IMR-90 (cell line): ENCODE measurements at regions not wholly inside any gene's neighbourhood (a gene's known extent, or its start where the extent isn't known, plus 50 kb on each side); places are given as distances from the start of the nearest gene placed in this dataset.

Experiments
- ATAC-seq: fragments of 200-7000 bp; cut with Tn5 transposase; 2 replicates; pipeline ENCODE4 v1.9.1; 2020; ENCODE audit warnings: low read depth, mild to moderate bottlenecking, moderate library complexity
- BruUV-seq: library from RNA; stranded (reverse); fragments of 400-500 nt; replicated peaks from 2 replicates; lab custom pipeline; 2021; lab: Mats Ljungman, UMichigan
- CTCF ChIA-PET: fragments of 300-600 bp; formaldehyde crosslinking; extraction: SDS; loops from one replicate; lab custom pipeline; 2021; ENCODE audit warnings: antibody characterized with exemption; lab: Yijun Ruan, JAX
- POLR2A ChIA-PET: fragments of 300-600 bp; sonication (Branson Sonifier 250); formaldehyde crosslinking; loops from one replicate; lab custom pipeline; 2022; ENCODE audit warnings: antibody characterized with exemption; ENCODE audit not compliant: unreplicated experiment; lab: Charles Lee
- DNase-seq: peaks from one replicate; pipeline ENCODE4 v3.0.0; 2013
- H2AFZ ChIP-seq: replicated peaks from 2 replicates; pipeline ENCODE3; 2013; ENCODE audit warnings: low read length, mild to moderate bottlenecking; ENCODE audit not compliant: poor library complexity
- H2AK5ac ChIP-seq: 2 replicates; pipeline ENCODE4 v1.6.1; 2013; ENCODE audit warnings: low read depth, low read length, inconsistent platforms
- H2AK9ac ChIP-seq: replicated peaks from 2 replicates; pipeline ENCODE3; 2013; ENCODE audit warnings: mild to moderate bottlenecking, low read depth, low read length, moderate library complexity; ENCODE audit not compliant: poor library complexity
- H2BK120ac ChIP-seq: 2 replicates; pipeline ENCODE4 v1.6.1; 2013; ENCODE audit warnings: low read depth, low read length, inconsistent platforms
- H2BK15ac ChIP-seq: 3 replicates; pipeline ENCODE4 v1.6.1; 2013; ENCODE audit warnings: low read depth, low read length, inconsistent platforms
- H2BK20ac ChIP-seq: 2 replicates; pipeline ENCODE4 v1.6.1; 2013; ENCODE audit warnings: low read depth, mild to moderate bottlenecking, inconsistent platforms, low read length, moderate library complexity
- H2BK5ac ChIP-seq: 2 replicates; pipeline ENCODE4 v1.6.1; 2013; ENCODE audit warnings: mild to moderate bottlenecking, low read depth, low read length, inconsistent platforms; ENCODE audit not compliant: poor library complexity, severe bottlenecking
- H3K14ac ChIP-seq: replicated peaks from 2 replicates; pipeline ENCODE4 v1.6.1; 2013; ENCODE audit warnings: low read depth, low read length, inconsistent platforms
- H3K18ac ChIP-seq: 2 replicates; pipeline ENCODE4 v1.6.1; 2013; ENCODE audit warnings: low read depth, low read length, control low read depth
- H3K23ac ChIP-seq: 2 replicates; pipeline ENCODE4 v1.6.1; 2013; ENCODE audit warnings: low read depth, low read length, inconsistent platforms
- H3K27ac ChIP-seq: 2 replicates; pipeline ENCODE4 v1.5.1; 2013; ENCODE audit warnings: mild to moderate bottlenecking, control low read depth, low read length; ENCODE audit not compliant: insufficient read depth
- H3K27me3 ChIP-seq: 2 replicates; pipeline ENCODE4 v1.6.1; 2013; ENCODE audit warnings: low read length; ENCODE audit not compliant: control insufficient read depth, insufficient read depth
- H3K36me3 ChIP-seq: 2 replicates; pipeline ENCODE4 v1.6.1; 2013; ENCODE audit warnings: low read length, mixed read lengths; ENCODE audit not compliant: control insufficient read depth, insufficient read depth
- H3K4ac ChIP-seq: 2 replicates; pipeline ENCODE4 v1.6.1; 2013; ENCODE audit warnings: low read depth, low read length, inconsistent platforms
- H3K4me1 ChIP-seq: 2 replicates; pipeline ENCODE4 v1.6.1; 2013; ENCODE audit warnings: low read length, mixed read lengths; ENCODE audit not compliant: control insufficient read depth, insufficient read depth
- H3K4me2 ChIP-seq: 2 replicates; pipeline ENCODE4 v1.6.1; 2013; ENCODE audit warnings: low read depth, mild to moderate bottlenecking, control low read depth, low read length, moderate library complexity
- H3K4me3 ChIP-seq: 2 replicates; pipeline ENCODE4 v1.5.1; 2013; ENCODE audit warnings: low read depth, mild to moderate bottlenecking, control low read depth, low read length, moderate library complexity; ENCODE audit not compliant: insufficient read depth
- H3K56ac ChIP-seq: 2 replicates; pipeline ENCODE4 v1.6.1; 2013; ENCODE audit warnings: low read length, inconsistent platforms; ENCODE audit not compliant: insufficient read depth; ENCODE audit errors: extremely low read depth
- H3K79me1 ChIP-seq, 2 experiments: 2 replicates each; pipeline ENCODE4 v1.6.1; 2013; ENCODE audit warnings: low read length in 2 of 2, inconsistent platforms in 1 of 2, low read depth in 1 of 2
- H3K9ac ChIP-seq: 2 replicates; pipeline ENCODE4 v1.6.1; 2013; ENCODE audit warnings: low read depth, low read length, control low read depth
- H3K9me1 ChIP-seq: 2 replicates; pipeline ENCODE4 v1.6.1; 2013; ENCODE audit warnings: low read length, inconsistent platforms; ENCODE audit not compliant: insufficient read depth
- H3K9me3 ChIP-seq: 2 replicates; pipeline ENCODE4 v1.6.1; 2013; ENCODE audit warnings: low read length; ENCODE audit not compliant: control insufficient read depth, insufficient read depth
- H4K20me1 ChIP-seq: 2 replicates; pipeline ENCODE4 v1.6.1; 2013; ENCODE audit warnings: low read length, inconsistent platforms; ENCODE audit not compliant: insufficient read depth
- H4K5ac ChIP-seq: 2 replicates; pipeline ENCODE4 v1.6.1; 2013; ENCODE audit warnings: mild to moderate bottlenecking, low read depth, low read length, control low read depth
- H4K8ac ChIP-seq, 2 experiments: 2 replicates each; pipeline ENCODE4 v1.6.1; 2013; ENCODE audit warnings: low read depth in 2 of 2, low read length in 2 of 2, control low read depth in 1 of 2, inconsistent platforms in 1 of 2
- H4K91ac ChIP-seq: 2 replicates; pipeline ENCODE4 v1.6.1; 2013; ENCODE audit warnings: low read depth, low read length, inconsistent platforms; ENCODE audit not compliant: insufficient read depth
- BHLHE40 ChIP-seq: fragments of 150-350 bp; IDR thresholded peaks from 2 replicates; pipeline ENCODE4 v1.6.1; 2016; ENCODE audit warnings: mild to moderate bottlenecking, low read depth, low read length
- CEBPB ChIP-seq: IDR thresholded peaks from 2 replicates; pipeline ENCODE4 v1.6.1; 2012; ENCODE audit warnings: low read depth, low read length, improper control_type of control experiment
- CHD1 ChIP-seq: IDR thresholded peaks from 2 replicates; pipeline ENCODE4 v1.6.1; 2012; ENCODE audit warnings: low read depth, low read length, improper control_type of control experiment
- CTCF ChIP-seq: conservative IDR thresholded peaks from 2 replicates; pipeline ENCODE4 v1.5.1; 2012; ENCODE audit warnings: mild to moderate bottlenecking, low read depth, low read length, improper control_type of control experiment
- ELK1 ChIP-seq: fragments of 150-350 bp; IDR thresholded peaks from 2 replicates; pipeline ENCODE4 v1.6.1; 2016; ENCODE audit warnings: low read depth, mild to moderate bottlenecking, low read length, moderate library complexity, borderline replicate concordance
- FOS ChIP-seq: fragments of 150-350 bp; IDR thresholded peaks from 2 replicates; pipeline ENCODE4 v1.6.1; 2016; ENCODE audit warnings: low read depth, low read length
- MAFK ChIP-seq: IDR thresholded peaks from 2 replicates; pipeline ENCODE4 v1.6.1; 2012; ENCODE audit warnings: low read depth, low read length, improper control_type of control experiment
- MAZ ChIP-seq: IDR thresholded peaks from 2 replicates; pipeline ENCODE4 v1.6.1; 2012; ENCODE audit warnings: low read depth, mild to moderate bottlenecking, low read length, improper control_type of control experiment, moderate library complexity, borderline replicate concordance
- MXI1 ChIP-seq: IDR thresholded peaks from 2 replicates; pipeline ENCODE4 v1.6.1; 2012; ENCODE audit warnings: low read depth, mild to moderate bottlenecking, low read length, moderate library complexity, borderline replicate concordance
- NFE2L2 ChIP-seq: fragments of 150-350 bp; IDR thresholded peaks from 2 replicates; pipeline ENCODE4 v1.6.1; 2016; ENCODE audit warnings: low read depth, mild to moderate bottlenecking, low read length
- POLR2A ChIP-seq: IDR thresholded peaks from 2 replicates; pipeline ENCODE4 v1.6.1; 2012; ENCODE audit warnings: mild to moderate bottlenecking, low read depth, low read length
- RAD21 ChIP-seq: IDR thresholded peaks from 2 replicates; pipeline ENCODE4 v1.6.1; 2012; ENCODE audit warnings: low read length, improper control_type of control experiment
- RCOR1 ChIP-seq: IDR thresholded peaks from 2 replicates; pipeline ENCODE4 v1.6.1; 2012; ENCODE audit warnings: mild to moderate bottlenecking, low read length, improper control_type of control experiment; ENCODE audit not compliant: insufficient replicate concordance
- RFX5 ChIP-seq: IDR thresholded peaks from 2 replicates; pipeline ENCODE4 v1.8.0; 2012; ENCODE audit warnings: low read depth, mild to moderate bottlenecking, low read length, moderate library complexity
- SMC3 ChIP-seq: fragments of 150-350 bp; IDR thresholded peaks from 2 replicates; pipeline ENCODE4 v1.6.1; 2016; ENCODE audit warnings: low read depth, mild to moderate bottlenecking, antibody characterized with exemption, low read length, moderate library complexity
- WGBS, 2 experiments: methylation state at CpG; one replicate each; pipeline versions ENCODE4 v1.1.5 to v1.1.7; 2013; ENCODE audit warnings: missing lambda C conversion rate in 2 of 2; ENCODE audit not compliant: insufficient read length in 1 of 2; ENCODE audit errors: extremely low coverage in 2 of 2; 5-methylcytosine and 5-hydroxymethylcytosine counted together
- dilution Hi-C: fragments of 300-500 bp; cut with HindIII; formaldehyde crosslinking; loops from one replicate; pipeline ENCODE4 v1.14.3; 2018; ENCODE audit warnings: low sequenced_read_pairs; ENCODE audit not compliant: unreplicated experiment
- in situ Hi-C: fragments of 300-500 bp; cut with MboI; formaldehyde crosslinking; loops from 3 replicates; pipeline ENCODE4 v1.14.3; 2019; ENCODE audit warnings: low sequenced_read_pairs, inconsistent platforms, mixed read lengths
- intact Hi-C: fragments of 100-400 bp; cut with micrococcal nuclease; formaldehyde crosslinking; loops from 2 replicates; pipeline ENCODE4 v1.10.0; 2022
- TF ChIP-seq, protein P1 (sequence below): fragments of 150-350 bp; IDR thresholded peaks from 2 replicates; pipeline ENCODE4 v1.6.1; 2017; ENCODE audit warnings: mild to moderate bottlenecking, antibody characterized with exemption, low read length, low read depth

DNA sequence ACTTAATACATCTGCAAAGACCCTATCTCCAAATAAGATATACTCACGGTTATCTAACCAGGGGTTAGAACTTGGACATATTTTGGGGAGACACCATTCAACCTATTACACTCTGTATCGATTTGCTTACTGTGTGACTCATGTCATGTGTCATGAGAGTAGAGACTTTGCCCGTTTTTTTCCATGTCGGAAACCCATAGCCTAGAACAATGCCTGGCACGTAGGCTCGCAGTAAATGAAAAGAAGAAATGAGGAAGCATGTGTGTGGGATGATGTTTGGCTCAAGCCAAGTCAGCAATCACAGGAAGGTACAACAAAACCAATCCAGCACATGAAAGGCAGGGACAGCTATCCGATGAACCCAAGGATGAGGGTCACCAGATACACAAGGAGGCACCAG, 94.6 kb upstream of the DNAH5 start:
- no peak for TF ChIP-seq MAZ
- no peak for TF ChIP-seq SMC3
- no peak for TF ChIP-seq POLR2A
- TF ChIP-seq BHLHE40 = no peak
- no peak for TF ChIP-seq FOS
- TF ChIP-seq, protein P1, sequence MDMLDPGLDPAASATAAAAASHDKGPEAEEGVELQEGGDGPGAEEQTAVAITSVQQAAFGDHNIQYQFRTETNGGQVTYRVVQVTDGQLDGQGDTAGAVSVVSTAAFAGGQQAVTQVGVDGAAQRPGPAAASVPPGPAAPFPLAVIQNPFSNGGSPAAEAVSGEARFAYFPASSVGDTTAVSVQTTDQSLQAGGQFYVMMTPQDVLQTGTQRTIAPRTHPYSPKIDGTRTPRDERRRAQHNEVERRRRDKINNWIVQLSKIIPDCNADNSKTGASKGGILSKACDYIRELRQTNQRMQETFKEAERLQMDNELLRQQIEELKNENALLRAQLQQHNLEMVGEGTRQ = no peak
- TF ChIP-seq RFX5 = no peak
- no peak for TF ChIP-seq MXI1
- no peak for TF ChIP-seq CHD1
- no peak for TF ChIP-seq ELK1
- no peak for TF ChIP-seq RCOR1
- no peak for TF ChIP-seq CTCF
- no peak for TF ChIP-seq CEBPB
- TF ChIP-seq MAFK = no peak
- TF ChIP-seq RAD21 = no peak
- TF ChIP-seq NFE2L2 = no peak
- Histone ChIP-seq H3K4ac (peak overlapping the region; percentile 100), H2AK9ac (peak overlapping the region; percentile 68), H2BK15ac (peak overlapping the region; percentile 100), H3K36me3 (no peaks in the 10 kb centered on the region), H2BK120ac (peak overlapping the region; percentile 100), H3K4me3 (no peak overlapping the region), H3K14ac (peak overlapping the region; percentile 99), H3K27ac (peak overlapping the region; percentile 98), H3K79me1 (peaks cover 37 to 63% of the 10 kb centered on the region in 2 experiments), H3K56ac (peak overlapping the region; percentile 100), H3K9me3 (no peaks in the 10 kb centered on the region), H3K9me1 (peaks cover 37% of the 10 kb centered on the region), H3K18ac (peak overlapping the region; percentile 98), H3K9ac (peak overlapping the region; percentile 70; the same call in 1 of the 2 replicates), H4K20me1 (no peaks in the 10 kb centered on the region), H3K27me3 (no peaks in the 10 kb centered on the region), H2BK5ac (peak overlapping the region; percentile 98), H4K91ac (peak overlapping the region; percentile 100), H3K23ac (peak overlapping the region; percentile 98), H2BK20ac (peak overlapping the region; percentile 100), H2AFZ (peak overlapping the region; percentile 3), H4K8ac (peak overlapping the region; percentile 99 to 100), H2AK5ac (peak overlapping the region; percentile 100), H4K5ac (peak overlapping the region; percentile 93), H3K4me2 (no peak overlapping the region), H3K4me1 (peaks cover 50% of the 10 kb centered on the region)
- dilution Hi-C loops = no loop called here
- ChIA-PET CTCF (interaction anchor here (1.1 kb wide), 1 partner anchor 161 kb away, joined by 3 read pairs; no protein-coding TSS in a partner anchor), POLR2A (interaction anchor here (1.2 kb wide), 1 partner anchor 30 kb away, joined by 3 read pairs; no protein-coding TSS in a partner anchor)
- ATAC-seq (no peak), DNase-seq (peak; percentile 51)
- in situ Hi-C loops = no loop called here
- no CpG with 5 or more reads among the region's 7 CpGs for WGBS, 2 experiments
- no TSS peak for BruUV-seq
- intact Hi-C loops = no loop called here
